Epithelial cell of proximal tubule (primary cell): ENCODE measurements at regions not wholly inside any gene's neighbourhood (a gene's known extent, or its start where the extent isn't known, plus 50 kb on each side); places are given as distances from the start of the nearest gene placed in this dataset.

Source experiments
- DNase-seq: peaks from one replicate; pipeline ENCODE4 v3.0.0-alpha.2; 2011; ENCODE audit warnings: low read depth
- H3K4me3 ChIP-seq: 2 replicates; pipeline ENCODE4 v1.5.1; 2011; ENCODE audit warnings: low read depth, mild to moderate bottlenecking, low read length
- TF ChIP-seq, protein P1 (sequence below): conservative IDR thresholded peaks from 2 replicates; pipeline ENCODE4 v1.5.1; 2012; ENCODE audit warnings: low read depth, mild to moderate bottlenecking, low read length

DNA sequence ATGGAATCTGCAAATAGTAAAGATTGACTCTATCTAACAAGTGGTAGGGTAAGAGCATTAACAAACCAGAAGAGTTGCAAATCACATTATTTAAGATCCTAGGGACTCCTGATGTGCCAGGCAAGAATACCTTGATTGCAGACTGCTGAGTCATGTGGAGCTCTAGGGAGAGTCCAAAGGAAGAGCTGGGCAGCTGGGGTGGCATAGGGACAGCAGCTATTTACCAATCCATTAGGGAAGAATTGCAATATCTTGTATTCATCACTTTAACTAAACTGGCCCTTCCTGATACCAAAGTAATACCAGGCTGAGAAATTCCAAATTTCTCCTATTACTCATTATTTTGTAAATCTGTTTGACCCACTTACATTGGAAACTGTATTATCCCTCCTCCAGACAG is 52.2 kb upstream of the ACP3 start:
- DNase-seq = no peak
- TF ChIP-seq, protein P1, sequence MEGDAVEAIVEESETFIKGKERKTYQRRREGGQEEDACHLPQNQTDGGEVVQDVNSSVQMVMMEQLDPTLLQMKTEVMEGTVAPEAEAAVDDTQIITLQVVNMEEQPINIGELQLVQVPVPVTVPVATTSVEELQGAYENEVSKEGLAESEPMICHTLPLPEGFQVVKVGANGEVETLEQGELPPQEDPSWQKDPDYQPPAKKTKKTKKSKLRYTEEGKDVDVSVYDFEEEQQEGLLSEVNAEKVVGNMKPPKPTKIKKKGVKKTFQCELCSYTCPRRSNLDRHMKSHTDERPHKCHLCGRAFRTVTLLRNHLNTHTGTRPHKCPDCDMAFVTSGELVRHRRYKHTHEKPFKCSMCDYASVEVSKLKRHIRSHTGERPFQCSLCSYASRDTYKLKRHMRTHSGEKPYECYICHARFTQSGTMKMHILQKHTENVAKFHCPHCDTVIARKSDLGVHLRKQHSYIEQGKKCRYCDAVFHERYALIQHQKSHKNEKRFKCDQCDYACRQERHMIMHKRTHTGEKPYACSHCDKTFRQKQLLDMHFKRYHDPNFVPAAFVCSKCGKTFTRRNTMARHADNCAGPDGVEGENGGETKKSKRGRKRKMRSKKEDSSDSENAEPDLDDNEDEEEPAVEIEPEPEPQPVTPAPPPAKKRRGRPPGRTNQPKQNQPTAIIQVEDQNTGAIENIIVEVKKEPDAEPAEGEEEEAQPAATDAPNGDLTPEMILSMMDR = no peak
- no peak overlapping the region for H3K4me3 ChIP-seq

DNA sequence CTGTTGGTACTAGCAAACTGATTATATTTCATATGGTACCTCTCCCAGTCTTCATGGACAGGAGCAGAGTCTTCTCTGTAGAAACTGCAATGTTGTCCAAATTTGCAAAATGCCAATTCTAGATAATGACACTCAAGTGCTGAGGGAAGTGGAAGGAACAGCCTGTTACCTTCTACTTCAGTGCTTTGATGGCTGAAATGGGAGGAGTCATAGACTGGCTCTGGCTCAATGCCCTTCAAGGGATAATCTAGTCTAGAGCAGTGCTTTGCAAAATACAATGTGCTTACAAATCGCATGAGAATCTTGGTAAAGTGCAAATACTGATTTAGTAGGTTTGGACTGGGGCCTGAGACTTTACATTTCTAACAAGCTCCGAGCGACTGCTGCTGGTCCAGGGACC is 51.7 kb upstream of the ACP3 start:
- TF ChIP-seq, protein P1 = no peak

DNA sequence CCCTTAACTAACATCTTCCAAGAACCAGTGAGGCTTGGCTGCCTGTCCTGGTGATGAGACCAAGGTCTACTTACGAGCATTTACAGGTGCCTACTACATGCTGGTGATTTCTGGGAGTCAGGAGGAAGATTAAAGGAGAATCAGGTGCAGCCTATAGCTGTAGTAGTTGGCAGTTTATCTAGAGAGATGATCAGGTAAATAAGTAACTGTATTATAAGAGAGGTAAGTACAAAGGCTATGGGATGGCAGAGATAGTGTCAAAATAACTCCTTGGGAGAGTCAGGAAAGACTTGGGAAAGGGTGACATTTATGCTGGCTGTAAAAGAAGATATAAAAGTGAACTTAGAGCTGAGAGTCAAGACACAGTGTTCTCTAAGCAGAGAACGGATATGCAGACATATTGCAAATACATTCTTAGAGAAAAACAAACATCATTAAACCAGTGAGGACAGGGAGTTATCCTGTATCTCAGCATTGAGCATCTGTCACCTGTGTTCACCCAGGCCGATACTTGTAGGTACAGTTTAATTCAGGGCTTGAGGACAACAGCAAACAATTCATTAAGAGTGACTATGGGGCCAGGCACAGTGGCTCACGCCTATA is 49.7 kb upstream of the ACP3 start:
- no peak for DNase-seq
- TF ChIP-seq, protein P1 = no peak

More for the DNA sequence above, 51.7 kb upstream of the ACP3 start:
- DNase-seq = no peak
- no peak overlapping the region for H3K4me3 ChIP-seq

More for the DNA sequence above, 49.7 kb upstream of the ACP3 start:
- H3K4me3 ChIP-seq = no peak overlapping the region
